H9 (cell line): ENCODE measurements at regions not wholly inside any gene's neighbourhood (a gene's known extent, or its start where the extent isn't known, plus 50 kb on each side); places are given as distances from the start of the nearest gene placed in this dataset.

Source experiments
- DNase-seq: peaks from one replicate; pipeline ENCODE4 v3.0.0-alpha.2; 2017
- H2AFZ ChIP-seq: one replicate; pipeline ENCODE4 v1.6.1; 2013; ENCODE audit warnings: mild to moderate bottlenecking, low read length, control low read depth, moderate library complexity
- H2AK5ac ChIP-seq: 2 replicates; pipeline ENCODE4 v1.6.1; 2013; ENCODE audit warnings: low read length, control low read depth, mixed read lengths; ENCODE audit not compliant: insufficient read length
- H2BK120ac ChIP-seq: one replicate; pipeline ENCODE4 v1.6.1; 2013; ENCODE audit warnings: low read depth, mild to moderate bottlenecking, low read length, control low read depth, inconsistent platforms; ENCODE audit not compliant: poor library complexity, severe bottlenecking
- H2BK12ac ChIP-seq: 2 replicates; pipeline ENCODE4 v1.6.1; 2013; ENCODE audit warnings: low read length, control low read depth, mixed read lengths, low read depth; ENCODE audit not compliant: insufficient read length
- H2BK15ac ChIP-seq: 2 replicates; pipeline ENCODE4 v1.6.1; 2013; ENCODE audit warnings: low read depth, low read length, control low read depth
- H2BK20ac ChIP-seq: one replicate; pipeline ENCODE4 v1.6.1; 2013; ENCODE audit warnings: low read depth, mild to moderate bottlenecking, low read length, control low read depth, inconsistent platforms; ENCODE audit not compliant: poor library complexity, severe bottlenecking
- H2BK5ac ChIP-seq: 2 replicates; pipeline ENCODE4 v1.6.1; 2013; ENCODE audit warnings: low read length, control low read depth, mixed read lengths; ENCODE audit not compliant: insufficient read length
- H3K14ac ChIP-seq: 2 replicates; pipeline ENCODE4 v1.6.1; 2013; ENCODE audit warnings: low read length, control low read depth; ENCODE audit not compliant: insufficient read depth
- H3K18ac ChIP-seq: 2 replicates; pipeline ENCODE4 v1.6.1; 2013; ENCODE audit warnings: low read depth, mild to moderate bottlenecking, mixed read lengths, low read length, control low read depth; ENCODE audit not compliant: insufficient read length
- H3K23ac ChIP-seq: 2 replicates; pipeline ENCODE4 v1.6.1; 2013; ENCODE audit warnings: low read length, control low read depth, mixed read lengths, low read depth; ENCODE audit not compliant: insufficient read length
- H3K23me2 ChIP-seq: 2 replicates; pipeline ENCODE4 v1.6.1; 2013; ENCODE audit warnings: low read depth, mild to moderate bottlenecking, mixed read lengths, low read length, control low read depth; ENCODE audit not compliant: insufficient read length, poor library complexity, severe bottlenecking
- H3K27ac ChIP-seq: 2 replicates; pipeline ENCODE4 v1.5.1; 2013; ENCODE audit warnings: low read length, control low read depth, mixed read lengths, low read depth; ENCODE audit not compliant: insufficient read length
- H3K27me3 ChIP-seq: 2 replicates; pipeline ENCODE4 v1.6.1; 2013; ENCODE audit warnings: low read length, control low read depth, inconsistent platforms; ENCODE audit not compliant: insufficient read depth
- H3K4ac ChIP-seq: 2 replicates; pipeline ENCODE4 v1.6.1; 2013; ENCODE audit warnings: low read depth, mild to moderate bottlenecking, control low read depth, inconsistent platforms, low read length, moderate library complexity
- H3K4me1 ChIP-seq: 2 replicates; pipeline ENCODE4 v1.6.1; 2013; ENCODE audit warnings: low read length, control low read depth, inconsistent platforms; ENCODE audit not compliant: insufficient read depth
- H3K4me2 ChIP-seq: 2 replicates; pipeline ENCODE4 v1.6.1; 2013; ENCODE audit warnings: low read length, control low read depth, mixed read lengths; ENCODE audit not compliant: insufficient read length, insufficient read depth
- H3K56ac ChIP-seq: 2 replicates; pipeline ENCODE4 v1.6.1; 2013; ENCODE audit warnings: low read depth, mild to moderate bottlenecking, mixed read lengths, low read length, control low read depth; ENCODE audit not compliant: insufficient read length
- H3K79me1 ChIP-seq: 2 replicates; pipeline ENCODE4 v1.6.1; 2013; ENCODE audit warnings: low read depth, mild to moderate bottlenecking, moderate library complexity, low read length, control low read depth, inconsistent platforms; ENCODE audit not compliant: insufficient read depth, poor library complexity, severe bottlenecking
- H3K79me2 ChIP-seq: 2 replicates; pipeline ENCODE4 v1.6.1; 2013; ENCODE audit warnings: low read length, control low read depth, inconsistent platforms; ENCODE audit not compliant: insufficient read depth
- H3K9ac ChIP-seq: 2 replicates; pipeline ENCODE4 v1.6.1; 2013; ENCODE audit warnings: low read length, control low read depth, mixed read lengths; ENCODE audit not compliant: insufficient read length; ENCODE audit errors: extremely low read depth
- H3K9me3 ChIP-seq: one replicate; pipeline ENCODE4 v1.6.1; 2013; ENCODE audit warnings: low read depth, low read length, inconsistent platforms; ENCODE audit not compliant: control insufficient read depth
- H3T11ph ChIP-seq: one replicate; pipeline ENCODE4 v1.6.1; 2013; ENCODE audit warnings: mild to moderate bottlenecking, low read length, control low read depth, inconsistent platforms
- H4K20me1 ChIP-seq: one replicate; pipeline ENCODE4 v1.6.1; 2013; ENCODE audit not compliant: control insufficient read depth, insufficient read length, insufficient read depth
- H4K5ac ChIP-seq: 2 replicates; pipeline ENCODE4 v1.6.1; 2013; ENCODE audit warnings: low read depth, mild to moderate bottlenecking, mixed read lengths, low read length, control low read depth; ENCODE audit not compliant: insufficient read length
- H4K8ac ChIP-seq: replicated peaks from 2 replicates; pipeline ENCODE4 v1.6.1; 2013; ENCODE audit warnings: low read length, control low read depth, mixed read lengths, low read depth; ENCODE audit not compliant: insufficient read length
- H4K91ac ChIP-seq: 2 replicates; pipeline ENCODE4 v1.6.1; 2013; ENCODE audit warnings: low read depth, mild to moderate bottlenecking, moderate library complexity, mixed read lengths, low read length, control low read depth; ENCODE audit not compliant: insufficient read length
- H3K27ac Mint-ChIP-seq, 3 experiments: 2 replicates in 2 of 3; 3 replicates in 1 of 3; pipeline ENCODE4 v1.8.0; 2020 to 2021; ENCODE audit warnings: mixed read lengths in 3 of 3, mild to moderate bottlenecking in 1 of 3, moderate library complexity in 1 of 3
- H3K27me3 Mint-ChIP-seq: 2 replicates; pipeline ENCODE4 v1.8.0; 2021; ENCODE audit warnings: low read depth, mild to moderate bottlenecking, moderate library complexity, mixed read lengths
- H3K36me3 Mint-ChIP-seq, 3 experiments: 2 replicates in 2 of 3; 3 replicates in 1 of 3; pipeline ENCODE4 v1.8.0; 2020 to 2021; ENCODE audit warnings: low read depth in 3 of 3, mixed read lengths in 3 of 3; ENCODE audit not compliant: insufficient read depth in 1 of 3
- H3K4me1 Mint-ChIP-seq, 2 experiments: 2 replicates each; pipeline ENCODE4 v1.8.0; 2020; ENCODE audit warnings: mixed read lengths in 2 of 2
- H3K4me3 Mint-ChIP-seq, 2 experiments: 2 replicates in 1 of 2; 3 replicates in 1 of 2; pipeline ENCODE4 v1.8.0; 2020 to 2021; ENCODE audit warnings: mild to moderate bottlenecking in 2 of 2, mixed read lengths in 2 of 2, moderate library complexity in 1 of 2
- H3K9me3 Mint-ChIP-seq, 2 experiments: 2 replicates in 1 of 2; 3 replicates in 1 of 2; pipeline ENCODE4 v1.8.0; 2020; ENCODE audit warnings: mild to moderate bottlenecking in 2 of 2, mixed read lengths in 2 of 2, moderate library complexity in 1 of 2
- WGBS: extraction: QIAGEN DNeasy Blood & Tissue Kit; methylation state at CpG from one replicate; pipeline ENCODE4 v1.1.7; 2013; ENCODE audit warnings: missing lambda C conversion rate, low lambda C conversion rate, mixed read lengths; ENCODE audit not compliant: insufficient read length; ENCODE audit errors: extremely low coverage; 5-methylcytosine and 5-hydroxymethylcytosine counted together
- TF ChIP-seq, protein P1 (sequence below): fragments of 200-600 bp; sonication (generic); conservative IDR thresholded peaks from 3 replicates; pipeline ENCODE4 v1.8.0; 2021; ENCODE audit warnings: antibody characterized with exemption, mild to moderate bottlenecking

GRCh38 chr22:48592931-48593330 lies 1234.7 kb downstream of the BRD1 start:
- H3K27ac ChIP-seq, result no peak overlapping the region
- no peak overlapping the region for H2BK120ac ChIP-seq
- H3K79me2 ChIP-seq, result no peaks in the 10 kb centered on the region
- no peak overlapping the region for H3K4me3 Mint-ChIP-seq
- no peaks in the 10 kb centered on the region for H3K4me1 Mint-ChIP-seq
- no peak overlapping the region for H3K18ac ChIP-seq
- H3K4me2 ChIP-seq, result no peak overlapping the region
- H2BK15ac ChIP-seq, result no peak overlapping the region
- H3K4me1 ChIP-seq, result no peaks in the 10 kb centered on the region
- no peak overlapping the region for H3K4ac ChIP-seq
- H3K9me3 Mint-ChIP-seq, result peaks cover 0 to 4% of the 10 kb centered on the region in 2 experiments; a peak in 3 of 5 replicates
- H3K27ac Mint-ChIP-seq, result no peak overlapping the region; a peak in 1 of 7 replicates
- H4K8ac ChIP-seq, result no peak overlapping the region
- H4K91ac ChIP-seq, result no peak overlapping the region
- no peak overlapping the region for H3K56ac ChIP-seq
- H3K36me3 Mint-ChIP-seq, result peaks cover 4 to 12% (median 11%) of the 10 kb centered on the region in 3 experiments; a peak in 6 of 7 replicates
- TF ChIP-seq, protein P1, sequence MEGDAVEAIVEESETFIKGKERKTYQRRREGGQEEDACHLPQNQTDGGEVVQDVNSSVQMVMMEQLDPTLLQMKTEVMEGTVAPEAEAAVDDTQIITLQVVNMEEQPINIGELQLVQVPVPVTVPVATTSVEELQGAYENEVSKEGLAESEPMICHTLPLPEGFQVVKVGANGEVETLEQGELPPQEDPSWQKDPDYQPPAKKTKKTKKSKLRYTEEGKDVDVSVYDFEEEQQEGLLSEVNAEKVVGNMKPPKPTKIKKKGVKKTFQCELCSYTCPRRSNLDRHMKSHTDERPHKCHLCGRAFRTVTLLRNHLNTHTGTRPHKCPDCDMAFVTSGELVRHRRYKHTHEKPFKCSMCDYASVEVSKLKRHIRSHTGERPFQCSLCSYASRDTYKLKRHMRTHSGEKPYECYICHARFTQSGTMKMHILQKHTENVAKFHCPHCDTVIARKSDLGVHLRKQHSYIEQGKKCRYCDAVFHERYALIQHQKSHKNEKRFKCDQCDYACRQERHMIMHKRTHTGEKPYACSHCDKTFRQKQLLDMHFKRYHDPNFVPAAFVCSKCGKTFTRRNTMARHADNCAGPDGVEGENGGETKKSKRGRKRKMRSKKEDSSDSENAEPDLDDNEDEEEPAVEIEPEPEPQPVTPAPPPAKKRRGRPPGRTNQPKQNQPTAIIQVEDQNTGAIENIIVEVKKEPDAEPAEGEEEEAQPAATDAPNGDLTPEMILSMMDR, result no peak
- WGBS, result no CpG with 5 or more reads among the region's 17 CpGs
- no peaks in the 10 kb centered on the region for H4K20me1 ChIP-seq
- H3K23me2 ChIP-seq, result no peaks in the 10 kb centered on the region
- no peak overlapping the region for H2AFZ ChIP-seq
- no peak overlapping the region; the same call in 1 of the 2 replicates for H3K14ac ChIP-seq
- H2BK20ac ChIP-seq, result no peak overlapping the region
- H3K79me1 ChIP-seq, result no peaks in the 10 kb centered on the region
- H3K9ac ChIP-seq, result no peak overlapping the region
- no peak overlapping the region for H2AK5ac ChIP-seq
- no peak overlapping the region for H2BK5ac ChIP-seq
- no peak overlapping the region for H4K5ac ChIP-seq
- no peaks in the 10 kb centered on the region for H3K27me3 ChIP-seq
- no peak overlapping the region for H3K23ac ChIP-seq
- no peak overlapping the region for H3T11ph ChIP-seq
- no peaks in the 10 kb centered on the region for H3K9me3 ChIP-seq
- H2BK12ac ChIP-seq, result no peak overlapping the region
- no peaks in the 10 kb centered on the region for H3K27me3 Mint-ChIP-seq
- no peak for DNase-seq
